GM12892 (cell line): ENCODE measurements at regions not wholly inside any gene's neighbourhood (a gene's known extent, or its start where the extent isn't known, plus 50 kb on each side); places are given as distances from the start of the nearest gene placed in this dataset.

Experiments
- DNase-seq: peaks from one replicate; pipeline ENCODE4 v3.0.0; 2011; ENCODE audit not compliant: insufficient read length
- FAIRE-seq: peaks from 2 replicates; lab custom pipeline; 2011; peaks lifted over from hg19 to GRCh38; lab: Jason Lieb, UNC
- POLR2A ChIP-seq: IDR thresholded peaks from 2 replicates; pipeline ENCODE4 v1.6.1; 2011; ENCODE audit warnings: low read depth, low read length, control low read depth
- POLR2AphosphoS5 ChIP-seq: IDR thresholded peaks from 2 replicates; pipeline ENCODE4 v1.6.1; 2011; ENCODE audit warnings: low read depth, low read length, control low read depth
- TAF1 ChIP-seq: IDR thresholded peaks from 2 replicates; pipeline ENCODE4 v1.6.1; 2011; ENCODE audit warnings: low read depth, mild to moderate bottlenecking, control low read depth, low read length, borderline replicate concordance

- no peak for FAIRE-seq
- DNase-seq: no peak
- TF ChIP-seq TAF1 (no peak), POLR2A (no peak), POLR2AphosphoS5 (no peak)
These were observed 1144.2 kb downstream of the FAT4 start for GRCh38 chr4:126458993-126459392.

- DNase-seq (no peak), FAIRE-seq (no peak)
- TF ChIP-seq POLR2A: no peak
- TF ChIP-seq TAF1: no peak
- TF ChIP-seq POLR2AphosphoS5: no peak
These were observed 1150.6 kb downstream of the FAT4 start for GRCh38 chr4:126465341-126465740.

- TF ChIP-seq POLR2A (no peak), TAF1 (no peak), POLR2AphosphoS5 (no peak)
- no peak for FAIRE-seq
- DNase-seq: no peak
These were observed 1152.1 kb downstream of the FAT4 start for GRCh38 chr4:126466848-126467247.

GRCh38 chr4:126468144-126468543 is 1153.4 kb downstream of the FAT4 start:
- no peak for DNase-seq
- no peak for FAIRE-seq
- no peak for TF ChIP-seq POLR2A

- DNase-seq (no peak), FAIRE-seq (no peak)
- TF ChIP-seq POLR2AphosphoS5 (no peak), POLR2A (no peak), TAF1 (no peak)
These were observed 1156.1 kb downstream of the FAT4 start for GRCh38 chr4:126470862-126471261.

GRCh38 chr4:126475730-126476129 is 1157.0 kb upstream of the INTU start:
- DNase-seq (no peak), FAIRE-seq (no peak)
- TF ChIP-seq TAF1: no peak
- no peak for TF ChIP-seq POLR2AphosphoS5
- no peak for TF ChIP-seq POLR2A

- FAIRE-seq (no peak), DNase-seq (no peak)
- TF ChIP-seq TAF1: no peak
- TF ChIP-seq POLR2AphosphoS5: no peak
- no peak for TF ChIP-seq POLR2A
These were observed 1153.0 kb upstream of the INTU start for GRCh38 chr4:126479709-126480108.

GRCh38 chr4:126482311-126482710 is 1150.4 kb upstream of the INTU start:
- DNase-seq (no peak), FAIRE-seq (no peak)
- TF ChIP-seq POLR2A (no peak), TAF1 (no peak), POLR2AphosphoS5 (no peak)

- DNase-seq (no peak), FAIRE-seq (no peak)
- no peak for TF ChIP-seq POLR2A
These were observed 1146.4 kb upstream of the INTU start for GRCh38 chr4:126486377-126486776.

GRCh38 chr4:126489826-126490463 is 1142.8 kb upstream of the INTU start:
- no peak for TF ChIP-seq TAF1
- no peak for TF ChIP-seq POLR2AphosphoS5
- no peak for TF ChIP-seq POLR2A
- DNase-seq (no peak), FAIRE-seq (no peak)

- TF ChIP-seq POLR2A (no peak), TAF1 (no peak), POLR2AphosphoS5 (no peak)
- DNase-seq (no peak), FAIRE-seq (no peak)
These were observed 1137.5 kb upstream of the INTU start for GRCh38 chr4:126495163-126495752.

GRCh38 chr4:126512979-126513378 is 1119.8 kb upstream of the INTU start:
- DNase-seq: no peak
- TF ChIP-seq POLR2A (no peak), POLR2AphosphoS5 (no peak), TAF1 (no peak)
- no peak for FAIRE-seq

GRCh38 chr4:126513596-126513995 is 1119.2 kb upstream of the INTU start:
- FAIRE-seq: no peak
- TF ChIP-seq POLR2A (no peak), POLR2AphosphoS5 (no peak), TAF1 (no peak)
- no peak for DNase-seq
